ENCODE measurements at regions not wholly inside any gene's neighbourhood (a gene's known extent, or its start where the extent isn't known, plus 50 kb on each side); places are given as distances from the start of the nearest gene placed in this dataset.

GRCh38 chr6:170086639-170087420 is 204.0 kb downstream of the DLL1 start:
- no peak for DNase-seq (ENCODE audit: low read depth)

GRCh38 chr6:170085475-170086401 is 205.1 kb downstream of the DLL1 start:
- no peak for DNase-seq (ENCODE audit: low read depth)

GRCh38 chr6:170084166-170084730 is 206.6 kb downstream of the DLL1 start:
- DNase-seq (ENCODE audit: low read depth), result no peak

- no peak for DNase-seq (ENCODE audit: low read depth)
Measured at GRCh38 chr6:170083236-170084051, 207.4 kb downstream of the DLL1 start.

GRCh38 chr6:170082531-170083187 is 208.2 kb downstream of the DLL1 start:
- peak; percentile 25 for DNase-seq (ENCODE audit: low read depth)

- no peak for DNase-seq (ENCODE audit: low read depth)
Measured at GRCh38 chr6:170082067-170082466, 208.8 kb downstream of the DLL1 start.

GRCh38 chr6:170081556-170081955 is 209.3 kb downstream of the DLL1 start:
- DNase-seq (ENCODE audit: low read depth), result no peak

GRCh38 chr6:170080828-170081371 is 210.0 kb downstream of the DLL1 start:
- DNase-seq (ENCODE audit: low read depth), result no peak

- no peak for DNase-seq (ENCODE audit: low read depth)
Measured at GRCh38 chr6:170080169-170080827, 210.6 kb downstream of the DLL1 start.

- DNase-seq (ENCODE audit: low read depth), result no peak
Measured at GRCh38 chr6:170076466-170077165, 214.3 kb downstream of the DLL1 start.

GRCh38 chr6:170075659-170076223 is 215.1 kb downstream of the DLL1 start:
- DNase-seq (ENCODE audit: low read depth), result no peak

GRCh38 chr6:170074907-170075306 is 216.0 kb downstream of the DLL1 start:
- DNase-seq (ENCODE audit: low read depth), result no peak

- no peak for DNase-seq (ENCODE audit: low read depth)
Measured at GRCh38 chr6:170074435-170074834, 216.4 kb downstream of the DLL1 start.

GRCh38 chr6:170073846-170074245 is 217.0 kb downstream of the DLL1 start:
- DNase-seq (ENCODE audit: low read depth), result no peak

- no peak for DNase-seq (ENCODE audit: low read depth)
Measured at GRCh38 chr6:170072246-170072645, 218.6 kb downstream of the DLL1 start.

GRCh38 chr6:170069611-170070010 is 221.3 kb downstream of the DLL1 start:
- no peak for DNase-seq (ENCODE audit: low read depth)

- DNase-seq (ENCODE audit: low read depth), result no peak
Measured at GRCh38 chr6:170068496-170068895, 222.4 kb downstream of the DLL1 start.

- no peak for DNase-seq (ENCODE audit: low read depth)
Measured at GRCh38 chr6:170067923-170068360, 222.9 kb downstream of the DLL1 start.

GRCh38 chr6:170067181-170067641 is 223.7 kb downstream of the DLL1 start:
- no peak for DNase-seq (ENCODE audit: low read depth)

Measured in HT1080 (cell line).